ENCODE measurements at regions not wholly inside any gene's neighbourhood (a gene's known extent, or its start where the extent isn't known, plus 50 kb on each side); places are given as distances from the start of the nearest gene placed in this dataset.

DNA sequence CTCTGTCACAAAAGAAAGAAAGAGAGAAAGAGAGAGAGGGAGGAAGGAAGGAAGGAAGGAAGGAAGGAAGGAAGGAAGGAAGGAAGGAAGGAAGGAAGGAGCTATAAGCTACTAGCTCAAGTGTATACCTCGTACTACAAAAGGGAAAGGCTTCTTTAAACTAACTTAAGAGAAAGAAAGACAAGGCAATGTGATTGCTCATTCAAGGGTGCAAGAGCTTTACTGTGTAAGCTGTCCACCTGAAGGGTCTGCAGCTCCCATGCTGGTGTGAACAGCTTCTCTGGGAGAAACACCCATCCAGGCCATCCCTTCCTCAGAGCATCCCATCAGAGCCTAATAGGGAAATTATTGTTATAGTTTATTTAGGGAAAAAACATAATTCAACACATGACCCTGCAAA, 286.1 kb upstream of the ID2 start:
- TF ChIP-seq, protein P1, sequence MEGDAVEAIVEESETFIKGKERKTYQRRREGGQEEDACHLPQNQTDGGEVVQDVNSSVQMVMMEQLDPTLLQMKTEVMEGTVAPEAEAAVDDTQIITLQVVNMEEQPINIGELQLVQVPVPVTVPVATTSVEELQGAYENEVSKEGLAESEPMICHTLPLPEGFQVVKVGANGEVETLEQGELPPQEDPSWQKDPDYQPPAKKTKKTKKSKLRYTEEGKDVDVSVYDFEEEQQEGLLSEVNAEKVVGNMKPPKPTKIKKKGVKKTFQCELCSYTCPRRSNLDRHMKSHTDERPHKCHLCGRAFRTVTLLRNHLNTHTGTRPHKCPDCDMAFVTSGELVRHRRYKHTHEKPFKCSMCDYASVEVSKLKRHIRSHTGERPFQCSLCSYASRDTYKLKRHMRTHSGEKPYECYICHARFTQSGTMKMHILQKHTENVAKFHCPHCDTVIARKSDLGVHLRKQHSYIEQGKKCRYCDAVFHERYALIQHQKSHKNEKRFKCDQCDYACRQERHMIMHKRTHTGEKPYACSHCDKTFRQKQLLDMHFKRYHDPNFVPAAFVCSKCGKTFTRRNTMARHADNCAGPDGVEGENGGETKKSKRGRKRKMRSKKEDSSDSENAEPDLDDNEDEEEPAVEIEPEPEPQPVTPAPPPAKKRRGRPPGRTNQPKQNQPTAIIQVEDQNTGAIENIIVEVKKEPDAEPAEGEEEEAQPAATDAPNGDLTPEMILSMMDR (IDR thresholded peaks at IDR 0.05), result no peak
- TF ChIP-seq EZH2 (IDR thresholded peaks at IDR 0.05), result no peak
- no peak for TF ChIP-seq EZH2phosphoT487 (IDR thresholded peaks at IDR 0.05)
